ENCODE measurements at regions not wholly inside any gene's neighbourhood (a gene's known extent, or its start where the extent isn't known, plus 50 kb on each side); places are given as distances from the start of the nearest gene placed in this dataset.

GRCh38 chr5:157997991-157998504 is 139.1 kb upstream of the CLINT1 start:
- no peak overlapping the region for H3K27ac ChIP-seq (ENCODE audit: low read length)

GRCh38 chr5:157994906-157995519 is 136.1 kb upstream of the CLINT1 start:
- peak; percentile 63 for DNase-seq (ENCODE audit: low read depth, low spot score)
- WGBS (ENCODE audit: insufficient coverage, insufficient read length) = no CpG with 5 or more reads among the region's 8 CpGs
- H3K4me1 ChIP-seq (ENCODE audit: control insufficient read depth, insufficient read depth, low read length) = peaks cover 1% of the 10 kb centered on the region; the same call in 1 of the 2 replicates
- no peak overlapping the region for H3K4me3 ChIP-seq (ENCODE audit: low read length)
- no peaks in the 10 kb centered on the region for H3K9me3 ChIP-seq (ENCODE audit: control insufficient read depth, insufficient read depth, low read length)
- H3K27me3 ChIP-seq (ENCODE audit: control insufficient read depth, insufficient read depth, low read length) = no peaks in the 10 kb centered on the region
- no peaks in the 10 kb centered on the region for H3K36me3 ChIP-seq (ENCODE audit: control insufficient read depth, insufficient read depth, low read length)
- no peak overlapping the region for H3K27ac ChIP-seq (ENCODE audit: low read length)

More at GRCh38 chr5:157997991-157998504, 139.1 kb upstream of the CLINT1 start:
- DNase-seq (ENCODE audit: low read depth, low spot score) = no peak
- WGBS (ENCODE audit: insufficient coverage, insufficient read length) = no CpG with 5 or more reads among the region's 8 CpGs
- no peaks in the 10 kb centered on the region for H3K36me3 ChIP-seq (ENCODE audit: control insufficient read depth, insufficient read depth, low read length)
- no peaks in the 10 kb centered on the region for H3K27me3 ChIP-seq (ENCODE audit: control insufficient read depth, insufficient read depth, low read length)
- H3K9me3 ChIP-seq (ENCODE audit: control insufficient read depth, insufficient read depth, low read length) = no peaks in the 10 kb centered on the region
- peaks cover 1% of the 10 kb centered on the region; the same call in 1 of the 2 replicates for H3K4me1 ChIP-seq (ENCODE audit: control insufficient read depth, insufficient read depth, low read length)
- no peak overlapping the region for H3K4me3 ChIP-seq (ENCODE audit: low read length)

GRCh38 chr5:157993986-157994691 is 135.2 kb upstream of the CLINT1 start:
- Histone ChIP-seq H3K9me3 (ENCODE audit: control insufficient read depth, insufficient read depth, low read length) (no peaks in the 10 kb centered on the region), H3K27ac (ENCODE audit: low read length) (no peak overlapping the region), H3K27me3 (ENCODE audit: control insufficient read depth, insufficient read depth, low read length) (no peaks in the 10 kb centered on the region), H3K4me3 (ENCODE audit: low read length) (no peak overlapping the region), H3K36me3 (ENCODE audit: control insufficient read depth, insufficient read depth, low read length) (no peaks in the 10 kb centered on the region), H3K4me1 (ENCODE audit: control insufficient read depth, insufficient read depth, low read length) (peaks cover 1% of the 10 kb centered on the region; the same call in 1 of the 2 replicates)
- DNase-seq (ENCODE audit: low read depth, low spot score) = no peak
- WGBS (ENCODE audit: insufficient coverage, insufficient read length) = 100% methylated on average over 1 of the region's 6 CpGs

- Histone ChIP-seq H3K27ac (ENCODE audit: low read length) (no peak overlapping the region), H3K4me1 (ENCODE audit: control insufficient read depth, insufficient read depth, low read length) (peaks cover 1% of the 10 kb centered on the region; the same call in 1 of the 2 replicates), H3K4me3 (ENCODE audit: low read length) (no peak overlapping the region), H3K9me3 (ENCODE audit: control insufficient read depth, insufficient read depth, low read length) (no peaks in the 10 kb centered on the region), H3K27me3 (ENCODE audit: control insufficient read depth, insufficient read depth, low read length) (no peaks in the 10 kb centered on the region), H3K36me3 (ENCODE audit: control insufficient read depth, insufficient read depth, low read length) (no peaks in the 10 kb centered on the region)
- WGBS (ENCODE audit: insufficient coverage, insufficient read length) = no CpG with 5 or more reads among the region's 2 CpGs
- no peak for DNase-seq (ENCODE audit: low read depth, low spot score)
These were observed 134.3 kb upstream of the CLINT1 start for GRCh38 chr5:157993201-157993600.

- WGBS (ENCODE audit: insufficient coverage, insufficient read length) = no CpG with 5 or more reads among the region's 4 CpGs
- H3K36me3 ChIP-seq (ENCODE audit: control insufficient read depth, insufficient read depth, low read length) = no peaks in the 10 kb centered on the region
- peaks cover 1% of the 10 kb centered on the region; the same call in 1 of the 2 replicates for H3K4me1 ChIP-seq (ENCODE audit: control insufficient read depth, insufficient read depth, low read length)
- H3K9me3 ChIP-seq (ENCODE audit: control insufficient read depth, insufficient read depth, low read length) = no peaks in the 10 kb centered on the region
- H3K27me3 ChIP-seq (ENCODE audit: control insufficient read depth, insufficient read depth, low read length) = no peaks in the 10 kb centered on the region
- H3K4me3 ChIP-seq (ENCODE audit: low read length) = no peak overlapping the region
- no peak overlapping the region for H3K27ac ChIP-seq (ENCODE audit: low read length)
- DNase-seq (ENCODE audit: low read depth, low spot score) = no peak
These were observed 131.7 kb upstream of the CLINT1 start for GRCh38 chr5:157990583-157991181.

- no peaks in the 10 kb centered on the region for H3K9me3 ChIP-seq (ENCODE audit: control insufficient read depth, insufficient read depth, low read length)
- no peak overlapping the region for H3K27ac ChIP-seq (ENCODE audit: low read length)
- DNase-seq (ENCODE audit: low read depth, low spot score) = no peak
- no peaks in the 10 kb centered on the region for H3K4me1 ChIP-seq (ENCODE audit: control insufficient read depth, insufficient read depth, low read length)
- H3K27me3 ChIP-seq (ENCODE audit: control insufficient read depth, insufficient read depth, low read length) = peaks cover under 1% of the 10 kb centered on the region; the same call in 1 of the 2 replicates
- no CpG with 5 or more reads among the region's 6 CpGs for WGBS (ENCODE audit: insufficient coverage, insufficient read length)
- H3K36me3 ChIP-seq (ENCODE audit: control insufficient read depth, insufficient read depth, low read length) = no peaks in the 10 kb centered on the region
- no peak overlapping the region for H3K4me3 ChIP-seq (ENCODE audit: low read length)
These were observed 130.4 kb upstream of the CLINT1 start for GRCh38 chr5:157989296-157989695.

GRCh38 chr5:157987259-157987658 is 128.3 kb upstream of the CLINT1 start:
- H3K4me3 ChIP-seq (ENCODE audit: low read length) = no peak overlapping the region
- H3K27ac ChIP-seq (ENCODE audit: low read length) = no peak overlapping the region
- WGBS (ENCODE audit: insufficient coverage, insufficient read length) = no CpG with 5 or more reads among the region's 15 CpGs
- no peak for DNase-seq (ENCODE audit: low read depth, low spot score)
- peaks cover 2% of the 10 kb centered on the region; the same call in 1 of the 2 replicates for H3K27me3 ChIP-seq (ENCODE audit: control insufficient read depth, insufficient read depth, low read length)
- H3K9me3 ChIP-seq (ENCODE audit: control insufficient read depth, insufficient read depth, low read length) = no peaks in the 10 kb centered on the region
- no peaks in the 10 kb centered on the region for H3K36me3 ChIP-seq (ENCODE audit: control insufficient read depth, insufficient read depth, low read length)
- H3K4me1 ChIP-seq (ENCODE audit: control insufficient read depth, insufficient read depth, low read length) = no peaks in the 10 kb centered on the region

- Histone ChIP-seq H3K4me1 (ENCODE audit: control insufficient read depth, insufficient read depth, low read length) (no peaks in the 10 kb centered on the region), H3K27ac (ENCODE audit: low read length) (no peak overlapping the region), H3K4me3 (ENCODE audit: low read length) (no peak overlapping the region), H3K9me3 (ENCODE audit: control insufficient read depth, insufficient read depth, low read length) (no peaks in the 10 kb centered on the region), H3K27me3 (ENCODE audit: control insufficient read depth, insufficient read depth, low read length) (peaks cover 2% of the 10 kb centered on the region; the same call in 1 of the 2 replicates), H3K36me3 (ENCODE audit: control insufficient read depth, insufficient read depth, low read length) (no peaks in the 10 kb centered on the region)
- DNase-seq (ENCODE audit: low read depth, low spot score) = no peak
- WGBS (ENCODE audit: insufficient coverage, insufficient read length) = no CpG with 5 or more reads among the region's 29 CpGs
These were observed 127.6 kb upstream of the CLINT1 start for GRCh38 chr5:157986431-157986990.

GRCh38 chr5:157984611-157985010 is 125.7 kb upstream of the CLINT1 start:
- no CpG with 5 or more reads among the region's 5 CpGs for WGBS (ENCODE audit: insufficient coverage, insufficient read length)

GRCh38 chr5:157983906-157984551 is 125.1 kb upstream of the CLINT1 start:
- no peak for DNase-seq (ENCODE audit: low read depth, low spot score)
- Histone ChIP-seq H3K27me3 (ENCODE audit: control insufficient read depth, insufficient read depth, low read length) (peaks cover 2% of the 10 kb centered on the region; the same call in 1 of the 2 replicates), H3K27ac (ENCODE audit: low read length) (no peak overlapping the region), H3K9me3 (ENCODE audit: control insufficient read depth, insufficient read depth, low read length) (no peaks in the 10 kb centered on the region), H3K4me1 (ENCODE audit: control insufficient read depth, insufficient read depth, low read length) (no peaks in the 10 kb centered on the region), H3K4me3 (ENCODE audit: low read length) (no peak overlapping the region), H3K36me3 (ENCODE audit: control insufficient read depth, insufficient read depth, low read length) (no peaks in the 10 kb centered on the region)
- WGBS (ENCODE audit: insufficient coverage, insufficient read length) = no CpG with 5 or more reads among the region's 3 CpGs

More at GRCh38 chr5:157984611-157985010, 125.7 kb upstream of the CLINT1 start:
- no peak for DNase-seq (ENCODE audit: low read depth, low spot score)
- H3K4me1 ChIP-seq (ENCODE audit: control insufficient read depth, insufficient read depth, low read length) = no peaks in the 10 kb centered on the region
- no peaks in the 10 kb centered on the region for H3K36me3 ChIP-seq (ENCODE audit: control insufficient read depth, insufficient read depth, low read length)
- no peak overlapping the region for H3K27ac ChIP-seq (ENCODE audit: low read length)
- no peak overlapping the region for H3K4me3 ChIP-seq (ENCODE audit: low read length)
- H3K27me3 ChIP-seq (ENCODE audit: control insufficient read depth, insufficient read depth, low read length) = peaks cover 2% of the 10 kb centered on the region; the same call in 1 of the 2 replicates
- no peaks in the 10 kb centered on the region for H3K9me3 ChIP-seq (ENCODE audit: control insufficient read depth, insufficient read depth, low read length)

All from iPS DF 6.9 (cell line).